ENCODE measurements at regions not wholly inside any gene's neighbourhood (a gene's known extent, or its start where the extent isn't known, plus 50 kb on each side); places are given as distances from the start of the nearest gene placed in this dataset. TPM values are rescaled to one million over a fixed set of nuclear protein-coding genes. Genes with fewer than 3 reads are reported as not detected.

Small RNAs in the stretch of these regions (small RNA-seq; reads per million reads assigned to genes)
- gene RF00019 (not detected), gene RNA5SP180 (0.47 reads per million)

Measured in OCI-LY7 (cell line).